GM12878 (cell line): ENCODE measurements at regions not wholly inside any gene's neighbourhood (a gene's known extent, or its start where the extent isn't known, plus 50 kb on each side); places are given as distances from the start of the nearest gene placed in this dataset.

ENCODE experiments used
- ATAC-seq: fragments of 200-7000 bp; cut with Tn5 transposase; 3 replicates; pipeline ENCODE4 v1.9.1; 2020; ENCODE audit warnings: mild to moderate bottlenecking, moderate library complexity
- BruUV-seq: library from RNA; stranded (reverse); fragments of 400-500 nt; replicated peaks from 2 replicates; lab custom pipeline; 2021; lab: Mats Ljungman, UMichigan
- CTCF ChIA-PET: fragments of 300-600 bp; sonication (Branson Sonifier 250); formaldehyde crosslinking; extraction: SDS; loops from one replicate; lab custom pipeline; 2021; ENCODE audit warnings: inconsistent platforms; lab: Yijun Ruan, JAX
- POLR2A ChIA-PET: fragments of 350-600 bp; formaldehyde crosslinking; extraction: SDS; loops from one replicate; lab custom pipeline; 2021; ENCODE audit warnings: inconsistent platforms; lab: Charles Lee
- RAD21 ChIA-PET: fragments of 300-600 bp; sonication (Branson Sonifier 250); formaldehyde crosslinking; loops from one replicate; lab custom pipeline; 2023; ENCODE audit warnings: antibody characterized with exemption; ENCODE audit not compliant: unreplicated experiment; lab: Charles Lee
- SMC1A ChIA-PET: fragments of 300-600 bp; sonication (Branson Sonifier 250); formaldehyde crosslinking; loops from one replicate; lab custom pipeline; 2023; ENCODE audit not compliant: unreplicated experiment, uncharacterized antibody; lab: Charles Lee
- DNase-seq: peaks from one replicate; pipeline ENCODE4 v3.0.0-alpha.2; 2011; ENCODE audit warnings: low read depth, low spot score
- FAIRE-seq: peaks from 3 replicates; lab custom pipeline; 2011; peaks lifted over from hg19 to GRCh38; lab: Jason Lieb, UNC
- H2AFZ ChIP-seq: 2 replicates; pipeline ENCODE4 v1.6.0; 2011; ENCODE audit warnings: low read depth, low read length, control low read depth; ENCODE audit not compliant: control insufficient read depth
- H3K27ac ChIP-seq: 2 replicates; pipeline ENCODE4 v1.5.1; 2011; ENCODE audit warnings: control low read depth; ENCODE audit not compliant: control insufficient read depth, insufficient read depth
- H3K27me3 ChIP-seq, 2 experiments: replicated peaks in 1 of 2; 2 replicates each; pipeline versions ENCODE4 v1.6.0 to v1.6.1; 2011; ENCODE audit warnings: low read length in 1 of 2; ENCODE audit not compliant: control insufficient read depth in 2 of 2, insufficient read depth in 2 of 2
- H3K36me3 ChIP-seq, 2 experiments: 2 replicates each; pipeline ENCODE4 v1.5.1; 2011; ENCODE audit warnings: low read length in 1 of 2; ENCODE audit not compliant: control insufficient read depth in 2 of 2, insufficient read depth in 2 of 2
- H3K4me1 ChIP-seq: 2 replicates; pipeline ENCODE4 v1.6.1; 2011; ENCODE audit warnings: mild to moderate bottlenecking, low read length, moderate library complexity, mixed read lengths; ENCODE audit not compliant: control insufficient read depth, insufficient read depth
- H3K4me2 ChIP-seq: 2 replicates; pipeline ENCODE4 v1.6.0; 2011; ENCODE audit warnings: control low read depth; ENCODE audit not compliant: control insufficient read depth, insufficient read depth
- H3K4me3 ChIP-seq: fragments of 200-600 bp; sonication (generic); 2 replicates; pipeline ENCODE4 v1.5.1; 2016
- H3K79me2 ChIP-seq: 2 replicates; pipeline ENCODE4 v1.6.0; 2011; ENCODE audit warnings: low read length; ENCODE audit not compliant: control insufficient read depth, insufficient read depth
- H3K9ac ChIP-seq: 2 replicates; pipeline ENCODE4 v1.8.0; 2011; ENCODE audit warnings: low read length, control low read depth, mixed read lengths; ENCODE audit not compliant: control insufficient read depth, insufficient read depth
- H3K9me3 ChIP-seq: replicated peaks from 3 replicates; pipeline ENCODE4 v1.5.1; 2011; ENCODE audit warnings: mild to moderate bottlenecking, low read length; ENCODE audit not compliant: control insufficient read depth, insufficient read depth
- H4K20me1 ChIP-seq: 2 replicates; pipeline ENCODE4 v1.6.0; 2011; ENCODE audit not compliant: control insufficient read depth, insufficient read depth
- KDM1A ChIP-seq: fragments of 200-600 bp; sonication (generic); IDR thresholded peaks from 2 replicates; pipeline ENCODE4 v1.6.1; 2016; ENCODE audit warnings: borderline replicate concordance
- RELB ChIP-seq: fragments of 450-650 bp; IDR thresholded peaks from 2 replicates; pipeline ENCODE4 v1.6.1; 2017; ENCODE audit warnings: low read depth, mild to moderate bottlenecking, moderate library complexity
- TBL1XR1 ChIP-seq: IDR thresholded peaks from 2 replicates; pipeline ENCODE4 v1.6.1; 2012; ENCODE audit warnings: low read depth, low read length, improper control_type of control experiment
- WGBS: methylation state at CpG from one replicate; pipeline ENCODE4 v1.1.6; 2016; ENCODE audit warnings: low lambda C conversion rate; ENCODE audit not compliant: insufficient replicate concordance, insufficient coverage; ENCODE audit errors: missing lambda C conversion rate; 5-methylcytosine and 5-hydroxymethylcytosine counted together
- in situ Hi-C: fragments of 300-500 bp; cut with MboI; formaldehyde crosslinking; loops from 9 replicates; pipeline ENCODE4 v1.14.3; 2018; ENCODE audit warnings: mixed read lengths
- intact Hi-C: fragments of 100-400 bp; cut with micrococcal nuclease; formaldehyde crosslinking; loops from one replicate; pipeline ENCODE4 v1.14.2; 2022; ENCODE audit not compliant: unreplicated experiment

GRCh38 chr17:71019699-71020098 lies 850.4 kb downstream of the KCNJ2 start (continued):
- TF ChIP-seq RELB (no peak), KDM1A (no peak)

- SMC1A ChIA-PET, result no interaction called here
- Histone ChIP-seq H3K27ac (no peak overlapping the region), H3K4me3 (no peak overlapping the region), H3K4me1 (no peaks in the 10 kb centered on the region), H3K27me3 (no peaks in the 10 kb centered on the region), H3K9ac (no peak overlapping the region), H2AFZ (no peak overlapping the region), H4K20me1 (no peaks in the 10 kb centered on the region), H3K9me3 (no peaks in the 10 kb centered on the region), H3K36me3 (no peaks in the 10 kb centered on the region), H3K79me2 (no peaks in the 10 kb centered on the region), H3K4me2 (no peak overlapping the region)
- 32% methylated on average over 3 of the region's 3 CpGs for WGBS
- TF ChIP-seq TBL1XR1, result no peak
- CTCF ChIA-PET, result no interaction called here
- no peak for ATAC-seq
- no TSS peak for BruUV-seq
- POLR2A ChIA-PET, result no interaction called here
- RAD21 ChIA-PET, result no interaction called here
- DNase-seq, result no peak
- in situ Hi-C loops, result no loop called here
- FAIRE-seq, result no peak
- intact Hi-C loops, result no loop called here
These were observed 853.4 kb downstream of the KCNJ2 start for GRCh38 chr17:71022758-71023157.
